ENCODE measurements at regions not wholly inside any gene's neighbourhood (a gene's known extent, or its start where the extent isn't known, plus 50 kb on each side); places are given as distances from the start of the nearest gene placed in this dataset.

DNA sequence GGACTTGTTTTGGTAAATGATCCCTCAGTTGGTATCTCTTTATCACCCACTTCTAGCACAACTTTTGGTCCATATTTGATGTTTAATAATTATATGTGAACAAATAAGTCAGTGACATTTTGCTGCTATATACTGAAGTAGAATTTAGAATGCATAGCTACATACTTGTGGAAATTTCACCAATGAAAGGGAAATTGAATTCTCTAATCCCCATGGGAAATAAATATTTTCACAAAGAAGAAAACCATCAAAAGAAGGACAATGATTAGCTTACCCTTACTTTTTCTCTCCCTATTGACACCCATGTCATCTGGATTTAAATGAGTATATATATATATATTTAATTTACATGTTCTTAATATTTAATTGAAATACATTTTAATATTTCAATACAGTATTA, 94.3 kb upstream of the DAB2 start:
- TF ChIP-seq, protein P1, sequence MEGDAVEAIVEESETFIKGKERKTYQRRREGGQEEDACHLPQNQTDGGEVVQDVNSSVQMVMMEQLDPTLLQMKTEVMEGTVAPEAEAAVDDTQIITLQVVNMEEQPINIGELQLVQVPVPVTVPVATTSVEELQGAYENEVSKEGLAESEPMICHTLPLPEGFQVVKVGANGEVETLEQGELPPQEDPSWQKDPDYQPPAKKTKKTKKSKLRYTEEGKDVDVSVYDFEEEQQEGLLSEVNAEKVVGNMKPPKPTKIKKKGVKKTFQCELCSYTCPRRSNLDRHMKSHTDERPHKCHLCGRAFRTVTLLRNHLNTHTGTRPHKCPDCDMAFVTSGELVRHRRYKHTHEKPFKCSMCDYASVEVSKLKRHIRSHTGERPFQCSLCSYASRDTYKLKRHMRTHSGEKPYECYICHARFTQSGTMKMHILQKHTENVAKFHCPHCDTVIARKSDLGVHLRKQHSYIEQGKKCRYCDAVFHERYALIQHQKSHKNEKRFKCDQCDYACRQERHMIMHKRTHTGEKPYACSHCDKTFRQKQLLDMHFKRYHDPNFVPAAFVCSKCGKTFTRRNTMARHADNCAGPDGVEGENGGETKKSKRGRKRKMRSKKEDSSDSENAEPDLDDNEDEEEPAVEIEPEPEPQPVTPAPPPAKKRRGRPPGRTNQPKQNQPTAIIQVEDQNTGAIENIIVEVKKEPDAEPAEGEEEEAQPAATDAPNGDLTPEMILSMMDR (conservative IDR thresholded peaks at IDR 0.05; ENCODE audit: low read depth, low read length) = no peak
- TF ChIP-seq EZH2phosphoT487 (IDR thresholded peaks at IDR 0.05; ENCODE audit: borderline replicate concordance, low read length) (no peak), EZH2 (IDR thresholded peaks at IDR 0.05; ENCODE audit: low read length, unreplicated experiment) (no peak)
